DND-41 (cell line): ENCODE measurements at regions not wholly inside any gene's neighbourhood (a gene's known extent, or its start where the extent isn't known, plus 50 kb on each side); places are given as distances from the start of the nearest gene placed in this dataset.

Source experiments
- ATAC-seq: fragments of 200-7000 bp; cut with Tn5 transposase; 3 replicates; pipeline ENCODE4 v1.9.1; 2021; ENCODE audit warnings: low read depth; ENCODE audit not compliant: insufficient read depth
- DNase-seq: peaks from one replicate; pipeline ENCODE4 v3.0.0-alpha.2; 2020
- H2AFZ ChIP-seq: 2 replicates; pipeline ENCODE4 v1.6.0; 2012; ENCODE audit warnings: low read depth, low read length
- H3K27ac ChIP-seq: 2 replicates; pipeline ENCODE4 v1.5.1; 2012; ENCODE audit warnings: low read length, inconsistent platforms
- H3K27me3 ChIP-seq: fragments of 200-600 bp; sonication (generic); 2 replicates; pipeline ENCODE4 v1.6.0; 2012; ENCODE audit warnings: low read length, mild to moderate bottlenecking, inconsistent platforms; ENCODE audit not compliant: insufficient read depth, poor library complexity
- H3K36me3 ChIP-seq: 2 replicates; pipeline ENCODE4 v1.5.1; 2012; ENCODE audit warnings: low read length, inconsistent platforms; ENCODE audit not compliant: insufficient read depth
- H3K4me1 ChIP-seq: 2 replicates; pipeline ENCODE4 v1.5.1; 2012; ENCODE audit warnings: mild to moderate bottlenecking, low read length; ENCODE audit not compliant: insufficient read depth
- H3K4me2 ChIP-seq: 2 replicates; pipeline ENCODE4 v1.6.0; 2012; ENCODE audit warnings: mild to moderate bottlenecking, moderate library complexity, low read length, inconsistent platforms; ENCODE audit not compliant: insufficient read depth
- H3K4me3 ChIP-seq, 2 experiments: fragments of 200-600 bp in 1 of 2; shearing (Covaris generic) in 1 of 2; 2 replicates each; pipeline ENCODE4 v1.5.1; 2012 to 2016; ENCODE audit warnings: inconsistent platforms in 2 of 2, low read length in 2 of 2, mild to moderate bottlenecking in 2 of 2, low read depth in 1 of 2, moderate library complexity in 1 of 2
- H3K79me2 ChIP-seq: 2 replicates; pipeline ENCODE4 v1.6.0; 2012; ENCODE audit warnings: low read length, inconsistent platforms; ENCODE audit not compliant: insufficient read depth
- H3K9ac ChIP-seq: 2 replicates; pipeline ENCODE4 v1.6.0; 2012; ENCODE audit warnings: low read depth, mild to moderate bottlenecking, inconsistent platforms, low read length, moderate library complexity
- H3K9me3 ChIP-seq: 2 replicates; pipeline ENCODE4 v1.5.1; 2012; ENCODE audit warnings: low read length, moderate library complexity, mild to moderate bottlenecking, inconsistent platforms; ENCODE audit not compliant: insufficient read depth, severe bottlenecking
- H4K20me1 ChIP-seq: 2 replicates; pipeline ENCODE4 v1.6.0; 2012; ENCODE audit warnings: low read length; ENCODE audit not compliant: insufficient read depth
- EZH2 ChIP-seq: IDR thresholded peaks from 3 replicates; pipeline ENCODE4 v1.6.1; 2012; ENCODE audit warnings: borderline replicate concordance, low read depth, mild to moderate bottlenecking, moderate library complexity, low read length, inconsistent platforms; ENCODE audit not compliant: severe bottlenecking
- TF ChIP-seq, protein P1 (sequence below): IDR thresholded peaks from 2 replicates; pipeline ENCODE4 v1.5.1; 2012; ENCODE audit warnings: borderline replicate concordance, low read length, moderate library complexity, mild to moderate bottlenecking; ENCODE audit not compliant: poor library complexity, severe bottlenecking; ENCODE audit errors: extremely low read depth

DNA sequence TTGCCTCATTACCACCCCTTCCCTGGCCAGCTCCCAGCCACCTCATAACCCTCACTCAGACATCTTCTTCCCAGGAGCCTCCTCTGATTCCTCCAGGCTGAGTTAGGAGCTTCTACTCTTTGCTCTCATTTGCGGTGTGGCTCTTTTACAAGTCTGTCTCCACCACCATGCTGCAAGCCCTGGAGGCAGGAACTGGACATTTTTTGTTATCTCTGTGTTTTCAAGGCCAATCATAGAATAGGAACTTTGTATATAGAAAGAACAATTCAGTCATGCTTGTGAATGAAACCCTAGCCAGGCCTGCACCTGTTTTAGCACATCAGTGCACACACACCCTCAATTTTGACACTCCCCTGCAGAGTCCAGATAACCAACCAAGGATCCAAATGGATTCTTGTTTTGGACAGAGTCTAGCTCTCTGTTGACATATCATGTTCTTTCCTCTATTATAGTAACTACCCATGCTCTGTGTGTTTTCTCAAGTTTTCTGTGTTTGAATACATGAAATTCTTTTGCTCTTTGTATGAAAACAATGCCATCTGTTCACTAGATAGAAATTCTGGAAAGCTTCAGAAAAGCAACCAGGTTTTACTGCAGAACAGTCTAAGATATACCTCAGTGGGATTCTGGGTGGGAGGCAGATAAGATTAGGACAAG is 60.9 kb upstream of the ZNF648 start:
- no peaks in the 10 kb centered on the region for H3K36me3 ChIP-seq
- H3K4me3 ChIP-seq, result no peak overlapping the region
- TF ChIP-seq, protein P1, sequence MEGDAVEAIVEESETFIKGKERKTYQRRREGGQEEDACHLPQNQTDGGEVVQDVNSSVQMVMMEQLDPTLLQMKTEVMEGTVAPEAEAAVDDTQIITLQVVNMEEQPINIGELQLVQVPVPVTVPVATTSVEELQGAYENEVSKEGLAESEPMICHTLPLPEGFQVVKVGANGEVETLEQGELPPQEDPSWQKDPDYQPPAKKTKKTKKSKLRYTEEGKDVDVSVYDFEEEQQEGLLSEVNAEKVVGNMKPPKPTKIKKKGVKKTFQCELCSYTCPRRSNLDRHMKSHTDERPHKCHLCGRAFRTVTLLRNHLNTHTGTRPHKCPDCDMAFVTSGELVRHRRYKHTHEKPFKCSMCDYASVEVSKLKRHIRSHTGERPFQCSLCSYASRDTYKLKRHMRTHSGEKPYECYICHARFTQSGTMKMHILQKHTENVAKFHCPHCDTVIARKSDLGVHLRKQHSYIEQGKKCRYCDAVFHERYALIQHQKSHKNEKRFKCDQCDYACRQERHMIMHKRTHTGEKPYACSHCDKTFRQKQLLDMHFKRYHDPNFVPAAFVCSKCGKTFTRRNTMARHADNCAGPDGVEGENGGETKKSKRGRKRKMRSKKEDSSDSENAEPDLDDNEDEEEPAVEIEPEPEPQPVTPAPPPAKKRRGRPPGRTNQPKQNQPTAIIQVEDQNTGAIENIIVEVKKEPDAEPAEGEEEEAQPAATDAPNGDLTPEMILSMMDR, result no peak
- TF ChIP-seq EZH2, result no peak
- H3K4me1 ChIP-seq, result peaks cover 6% of the 10 kb centered on the region; the same call in 1 of the 2 replicates
- no peak for DNase-seq
- H2AFZ ChIP-seq, result no peak overlapping the region
- H4K20me1 ChIP-seq, result no peaks in the 10 kb centered on the region
- no peaks in the 10 kb centered on the region for H3K27me3 ChIP-seq
- no peak overlapping the region for H3K27ac ChIP-seq
- no peaks in the 10 kb centered on the region for H3K9me3 ChIP-seq
- ATAC-seq, result no peak
- no peaks in the 10 kb centered on the region for H3K79me2 ChIP-seq
- no peak overlapping the region for H3K9ac ChIP-seq
- H3K4me2 ChIP-seq, result no peak overlapping the region

DNA sequence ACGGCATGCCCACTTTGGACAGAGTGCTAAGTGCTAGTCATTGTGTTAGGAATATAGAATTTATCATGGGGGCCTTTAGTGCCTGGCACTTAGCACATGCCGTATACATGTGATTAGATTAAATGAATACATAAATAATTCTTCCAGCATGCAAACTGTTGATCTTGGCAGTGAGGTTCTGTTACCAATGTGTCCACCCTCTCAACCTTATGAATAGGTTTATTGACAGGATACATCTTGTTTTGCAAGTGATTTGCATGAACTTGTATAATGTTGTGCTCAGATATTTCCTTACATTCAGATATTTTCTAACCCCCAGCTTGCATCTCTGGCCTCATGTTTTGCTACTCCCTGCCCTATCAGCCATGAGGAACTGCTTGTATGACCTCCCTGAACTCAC is 60.3 kb upstream of the ZNF648 start:
- TF ChIP-seq EZH2, result no peak
- TF ChIP-seq, protein P1, result no peak
- Histone ChIP-seq H3K9ac (no peak overlapping the region), H3K4me2 (no peak overlapping the region), H3K4me1 (peaks cover 6% of the 10 kb centered on the region; the same call in 1 of the 2 replicates), H4K20me1 (no peaks in the 10 kb centered on the region), H2AFZ (no peak overlapping the region), H3K79me2 (no peaks in the 10 kb centered on the region), H3K4me3 (no peak overlapping the region), H3K27ac (no peak overlapping the region), H3K36me3 (no peaks in the 10 kb centered on the region), H3K27me3 (no peaks in the 10 kb centered on the region), H3K9me3 (no peaks in the 10 kb centered on the region)
- ATAC-seq (no peak), DNase-seq (no peak)

DNA sequence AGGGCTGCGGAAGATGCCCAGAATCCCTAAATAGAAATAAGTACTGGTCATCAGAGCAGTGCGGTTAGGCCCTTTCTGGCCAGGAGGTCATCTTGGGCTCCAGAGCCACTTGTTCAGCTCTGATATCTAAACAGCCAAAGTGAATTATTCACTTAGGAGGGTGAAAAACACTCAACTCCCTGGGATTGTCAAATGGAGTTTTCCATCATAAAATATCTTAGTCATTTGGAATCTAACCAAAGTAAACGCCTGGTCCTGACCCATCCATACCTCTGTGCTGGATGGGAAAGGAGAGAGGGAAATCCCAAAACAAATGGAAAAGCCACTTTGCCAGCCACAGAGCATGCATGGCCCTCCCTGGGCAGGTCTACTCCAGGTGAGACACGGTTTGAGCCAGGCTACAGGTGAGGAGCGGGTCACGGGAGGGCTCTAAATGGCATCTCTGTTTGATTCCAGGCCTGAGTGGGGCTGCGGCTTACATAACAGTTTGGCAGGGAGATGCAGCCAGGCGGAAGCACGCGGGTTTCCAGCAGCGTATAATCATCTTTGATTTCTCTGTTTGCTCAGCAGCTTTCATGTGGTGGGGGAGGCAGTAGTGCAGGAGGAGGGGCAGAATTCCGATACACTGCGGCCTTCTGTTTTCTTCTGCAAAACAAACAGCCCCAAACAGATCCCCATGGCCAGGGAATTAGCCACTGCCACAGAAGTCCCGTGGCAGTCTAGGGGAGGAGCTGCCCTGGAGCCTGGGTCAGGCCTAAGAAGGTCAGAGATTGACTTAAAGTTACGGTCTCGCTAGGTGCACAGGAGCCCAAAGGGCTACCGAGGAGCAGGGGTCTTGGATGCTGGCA is 59.1 kb upstream of the ZNF648 start:
- no peaks in the 10 kb centered on the region for H3K79me2 ChIP-seq
- H3K4me1 ChIP-seq, result peaks cover 6% of the 10 kb centered on the region; the same call in 1 of the 2 replicates
- DNase-seq, result no peak
- TF ChIP-seq, protein P1, result no peak
- TF ChIP-seq EZH2, result no peak
- no peak overlapping the region for H3K9ac ChIP-seq
- no peak overlapping the region for H3K27ac ChIP-seq
- H3K36me3 ChIP-seq, result no peaks in the 10 kb centered on the region
- no peaks in the 10 kb centered on the region for H3K9me3 ChIP-seq
- no peak overlapping the region for H3K4me2 ChIP-seq
- no peak overlapping the region for H2AFZ ChIP-seq
- H4K20me1 ChIP-seq, result no peaks in the 10 kb centered on the region
- peak; percentile 49; the same call in 2 of the 3 replicates for ATAC-seq
- no peaks in the 10 kb centered on the region for H3K27me3 ChIP-seq
- no peak overlapping the region for H3K4me3 ChIP-seq
